ENCODE measurements at regions not wholly inside any gene's neighbourhood (a gene's known extent, or its start where the extent isn't known, plus 50 kb on each side); places are given as distances from the start of the nearest gene placed in this dataset.
"Not testable (repeated sequence)": the region's sequence is repeated elsewhere in the genome, so short reads cannot be mapped to it uniquely, and the experiment has no call there.

DNA sequence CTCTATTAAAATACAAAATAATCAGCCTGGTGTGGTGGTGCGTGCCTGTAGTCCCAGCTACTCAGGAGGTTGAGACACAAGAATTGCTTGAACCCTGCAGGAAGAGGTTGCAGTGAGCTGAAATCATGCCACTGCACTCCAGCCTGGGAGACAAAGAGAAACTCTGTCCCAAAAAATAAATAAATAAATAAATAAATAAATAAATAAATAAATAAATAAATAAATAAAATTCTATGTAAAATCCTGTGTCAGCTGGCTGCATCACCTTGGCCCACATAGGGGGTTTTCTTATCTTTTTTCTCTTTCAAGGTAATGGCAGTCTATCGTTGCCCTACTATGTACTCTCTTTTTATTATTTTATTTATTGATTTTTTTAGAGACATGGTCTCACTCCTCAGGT is 206.7 kb downstream of the ALG10 start:
- TF ChIP-seq, protein P1, sequence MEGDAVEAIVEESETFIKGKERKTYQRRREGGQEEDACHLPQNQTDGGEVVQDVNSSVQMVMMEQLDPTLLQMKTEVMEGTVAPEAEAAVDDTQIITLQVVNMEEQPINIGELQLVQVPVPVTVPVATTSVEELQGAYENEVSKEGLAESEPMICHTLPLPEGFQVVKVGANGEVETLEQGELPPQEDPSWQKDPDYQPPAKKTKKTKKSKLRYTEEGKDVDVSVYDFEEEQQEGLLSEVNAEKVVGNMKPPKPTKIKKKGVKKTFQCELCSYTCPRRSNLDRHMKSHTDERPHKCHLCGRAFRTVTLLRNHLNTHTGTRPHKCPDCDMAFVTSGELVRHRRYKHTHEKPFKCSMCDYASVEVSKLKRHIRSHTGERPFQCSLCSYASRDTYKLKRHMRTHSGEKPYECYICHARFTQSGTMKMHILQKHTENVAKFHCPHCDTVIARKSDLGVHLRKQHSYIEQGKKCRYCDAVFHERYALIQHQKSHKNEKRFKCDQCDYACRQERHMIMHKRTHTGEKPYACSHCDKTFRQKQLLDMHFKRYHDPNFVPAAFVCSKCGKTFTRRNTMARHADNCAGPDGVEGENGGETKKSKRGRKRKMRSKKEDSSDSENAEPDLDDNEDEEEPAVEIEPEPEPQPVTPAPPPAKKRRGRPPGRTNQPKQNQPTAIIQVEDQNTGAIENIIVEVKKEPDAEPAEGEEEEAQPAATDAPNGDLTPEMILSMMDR (IDR thresholded peaks at IDR 0.05): not testable (repeated sequence)
- TF ChIP-seq POLR2A (IDR thresholded peaks at IDR 0.05): not testable (repeated sequence)
